ENCODE measurements at regions not wholly inside any gene's neighbourhood (a gene's known extent, or its start where the extent isn't known, plus 50 kb on each side); places are given as distances from the start of the nearest gene placed in this dataset.
A peak's percentile ranks its signal among the peaks of the same experiment; 100 is the strongest.

DNA sequence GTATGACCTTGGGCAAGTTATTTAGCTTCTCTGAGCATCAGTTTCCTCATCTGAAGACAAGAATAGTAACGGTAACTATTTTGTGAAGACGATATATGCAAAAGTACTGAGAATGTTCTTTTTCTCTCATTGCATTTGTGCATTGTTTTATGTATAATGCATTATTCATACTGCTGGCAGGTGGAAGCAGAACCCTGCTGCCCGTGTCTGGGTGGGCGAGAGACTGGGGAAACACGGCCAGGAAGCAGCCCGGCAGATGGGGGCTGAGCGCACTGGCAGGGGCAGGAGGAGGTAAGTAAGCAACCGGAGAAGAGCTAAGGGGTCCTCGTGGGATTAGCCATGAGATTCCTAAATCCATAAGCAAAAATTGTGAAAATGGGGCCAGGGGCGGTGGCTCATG, 115.8 kb upstream of the MED13L start:
- intact Hi-C loops (cut with micrococcal nuclease): no loop called here
- POLR2A ChIA-PET: interaction anchor here (0.6 kb wide), 1 partner anchor 65 kb away, joined by 3 read pairs; no protein-coding TSS in a partner anchor

DNA sequence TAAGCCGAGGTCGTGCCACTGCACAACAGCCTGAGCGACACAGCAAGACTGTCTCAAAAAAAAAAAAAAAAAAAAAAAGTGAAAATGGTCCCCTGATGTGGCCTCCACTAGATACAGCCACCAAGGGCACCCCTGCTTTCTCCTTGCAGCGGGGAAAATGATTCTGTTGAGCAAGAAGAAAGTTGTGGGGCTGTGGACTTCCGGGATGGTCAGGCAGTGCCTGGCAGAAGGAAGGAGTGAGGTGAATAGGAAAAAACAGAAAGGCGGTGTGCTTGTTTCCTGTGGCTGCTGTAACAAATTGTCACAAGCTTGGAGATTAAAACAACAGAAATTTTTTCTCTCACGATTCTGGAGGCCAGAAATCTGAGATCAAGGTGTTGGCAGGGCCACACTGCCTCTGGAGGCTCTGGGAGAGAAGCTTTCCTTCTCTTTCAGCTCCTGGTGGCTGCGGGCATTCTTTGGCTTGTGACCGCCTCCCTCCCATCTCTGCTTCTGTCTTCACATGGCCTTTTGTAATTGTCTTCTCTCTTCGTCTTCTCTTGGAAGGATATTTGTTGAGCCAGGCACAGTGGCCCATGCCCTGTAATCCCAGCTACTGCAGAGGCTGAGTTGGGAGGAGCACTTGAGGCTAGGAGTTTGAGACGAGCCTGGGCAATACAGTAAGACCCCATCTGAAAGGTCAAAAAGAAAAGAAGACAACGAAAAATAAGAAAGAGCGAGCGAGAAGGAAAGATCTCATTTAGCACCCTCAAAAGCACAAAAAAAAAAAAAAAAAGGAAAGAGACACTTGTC, 116.6 kb upstream of the MED13L start:
- BruUV-seq (replicated peaks): no TSS peak
- Mint-ChIP-seq H3K4me3 (ENCODE audit: unreplicated experiment) (no peak overlapping the region), H3K27me3 (ENCODE audit: insufficient read depth, unreplicated experiment) (no peaks in the 10 kb centered on the region), H3K27ac (ENCODE audit: low read depth, unreplicated experiment) (no peak overlapping the region), H3K36me3 (ENCODE audit: insufficient read depth, unreplicated experiment) (peaks cover 6% of the 10 kb centered on the region), H3K4me1 (ENCODE audit: insufficient read depth, unreplicated experiment) (peaks cover 17% of the 10 kb centered on the region), H3K9me3 (ENCODE audit: unreplicated experiment) (peaks cover 9% of the 10 kb centered on the region)
- POLR2A ChIA-PET: interaction anchor here (0.8 kb wide), 1 partner anchor 1752 kb away, joined by 3 read pairs; no protein-coding TSS in a partner anchor
- CTCF ChIA-PET: interaction anchor here (0.6 kb wide), 1 partner anchor 215 kb away, joined by 3 read pairs; no protein-coding TSS in a partner anchor
- DNase-seq (ENCODE audit: unreplicated experiment): no peak
- intact Hi-C loops (cut with micrococcal nuclease): no loop called here
- TF ChIP-seq, protein P1, sequence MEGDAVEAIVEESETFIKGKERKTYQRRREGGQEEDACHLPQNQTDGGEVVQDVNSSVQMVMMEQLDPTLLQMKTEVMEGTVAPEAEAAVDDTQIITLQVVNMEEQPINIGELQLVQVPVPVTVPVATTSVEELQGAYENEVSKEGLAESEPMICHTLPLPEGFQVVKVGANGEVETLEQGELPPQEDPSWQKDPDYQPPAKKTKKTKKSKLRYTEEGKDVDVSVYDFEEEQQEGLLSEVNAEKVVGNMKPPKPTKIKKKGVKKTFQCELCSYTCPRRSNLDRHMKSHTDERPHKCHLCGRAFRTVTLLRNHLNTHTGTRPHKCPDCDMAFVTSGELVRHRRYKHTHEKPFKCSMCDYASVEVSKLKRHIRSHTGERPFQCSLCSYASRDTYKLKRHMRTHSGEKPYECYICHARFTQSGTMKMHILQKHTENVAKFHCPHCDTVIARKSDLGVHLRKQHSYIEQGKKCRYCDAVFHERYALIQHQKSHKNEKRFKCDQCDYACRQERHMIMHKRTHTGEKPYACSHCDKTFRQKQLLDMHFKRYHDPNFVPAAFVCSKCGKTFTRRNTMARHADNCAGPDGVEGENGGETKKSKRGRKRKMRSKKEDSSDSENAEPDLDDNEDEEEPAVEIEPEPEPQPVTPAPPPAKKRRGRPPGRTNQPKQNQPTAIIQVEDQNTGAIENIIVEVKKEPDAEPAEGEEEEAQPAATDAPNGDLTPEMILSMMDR (IDR thresholded peaks at IDR 0.05; ENCODE audit: unreplicated experiment): no peak

More for the DNA sequence above, 115.8 kb upstream of the MED13L start:
- no peak overlapping the region for H3K27ac Mint-ChIP-seq (ENCODE audit: low read depth, unreplicated experiment)
- H3K36me3 Mint-ChIP-seq (ENCODE audit: insufficient read depth, unreplicated experiment): peaks cover 6% of the 10 kb centered on the region
- H3K27me3 Mint-ChIP-seq (ENCODE audit: insufficient read depth, unreplicated experiment): no peaks in the 10 kb centered on the region
- H3K4me1 Mint-ChIP-seq (ENCODE audit: insufficient read depth, unreplicated experiment): peaks cover 18% of the 10 kb centered on the region
- H3K9me3 Mint-ChIP-seq (ENCODE audit: unreplicated experiment): peaks cover 1% of the 10 kb centered on the region
- H3K4me3 Mint-ChIP-seq (ENCODE audit: unreplicated experiment): no peak overlapping the region
- CTCF ChIA-PET: interaction anchor here (0.6 to 1.3 kb wide), 6 partner anchors 13 to 216 kb away, joined by 3 to 4 read pairs (median 4); no protein-coding TSS in a partner anchor
- no peak for DNase-seq (ENCODE audit: unreplicated experiment)
- TF ChIP-seq, protein P1 (IDR thresholded peaks at IDR 0.05; ENCODE audit: unreplicated experiment): no peak
- BruUV-seq (replicated peaks): no TSS peak

DNA sequence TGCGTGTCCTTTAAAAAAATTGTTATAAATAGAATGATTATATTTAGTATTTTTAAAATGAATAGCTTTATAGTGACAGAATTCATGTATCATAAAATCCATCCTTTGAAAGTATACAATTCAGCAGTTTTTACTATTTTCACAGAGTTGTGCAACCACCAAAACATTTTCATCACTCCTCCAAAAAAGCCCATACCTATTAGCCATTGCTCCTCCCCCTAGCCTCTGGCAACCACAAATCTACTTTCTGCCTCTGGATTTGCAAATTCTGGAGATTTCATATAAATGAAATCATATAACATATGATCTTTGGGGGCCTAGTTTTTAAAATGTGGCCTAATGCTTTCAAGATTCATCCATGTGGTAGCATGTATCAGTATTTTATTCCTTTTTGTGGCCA, 117.9 kb upstream of the MED13L start:
- no peak overlapping the region for H3K4me3 Mint-ChIP-seq (ENCODE audit: unreplicated experiment)
- ChIA-PET POLR2A (no interaction called here), CTCF (no interaction called here)
- H3K36me3 Mint-ChIP-seq (ENCODE audit: insufficient read depth, unreplicated experiment): peaks cover 5% of the 10 kb centered on the region
- H3K27ac Mint-ChIP-seq (ENCODE audit: low read depth, unreplicated experiment): no peak overlapping the region
- H3K9me3 Mint-ChIP-seq (ENCODE audit: unreplicated experiment): peaks cover 10% of the 10 kb centered on the region
- DNase-seq (ENCODE audit: unreplicated experiment): no peak
- peaks cover 3% of the 10 kb centered on the region for H3K4me1 Mint-ChIP-seq (ENCODE audit: insufficient read depth, unreplicated experiment)
- TF ChIP-seq, protein P1 (IDR thresholded peaks at IDR 0.05; ENCODE audit: unreplicated experiment): no peak
- BruUV-seq (replicated peaks): no TSS peak
- intact Hi-C loops (cut with micrococcal nuclease): no loop called here
- H3K27me3 Mint-ChIP-seq (ENCODE audit: insufficient read depth, unreplicated experiment): no peaks in the 10 kb centered on the region

DNA sequence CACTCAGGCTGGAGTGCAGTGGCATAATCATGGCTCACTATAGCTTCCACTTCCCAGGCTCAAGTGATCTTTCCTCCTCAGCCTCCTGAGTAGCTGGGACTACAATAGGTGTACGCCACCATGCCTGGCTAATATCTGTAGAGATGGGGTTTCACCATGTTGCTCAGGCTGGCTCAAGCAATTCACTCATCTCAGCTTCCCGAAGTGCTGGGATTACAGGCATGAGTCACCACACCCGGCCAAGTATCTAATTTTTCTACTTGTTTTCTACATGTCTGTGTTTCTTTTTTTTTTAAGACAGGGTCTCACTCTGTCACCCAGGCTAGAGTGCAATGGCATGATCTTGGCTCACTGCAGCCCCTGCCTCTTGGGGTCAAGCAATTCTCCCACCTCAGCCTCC, 119.7 kb upstream of the MED13L start:
- H3K9me3 Mint-ChIP-seq (ENCODE audit: unreplicated experiment): peaks cover 10% of the 10 kb centered on the region
- peaks cover 3% of the 10 kb centered on the region for H3K4me1 Mint-ChIP-seq (ENCODE audit: insufficient read depth, unreplicated experiment)
- POLR2A ChIA-PET: interaction anchor here (0.6 kb wide), 1 partner anchor 1437 kb away, joined by 3 read pairs; no protein-coding TSS in a partner anchor
- H3K36me3 Mint-ChIP-seq (ENCODE audit: insufficient read depth, unreplicated experiment): no peaks in the 10 kb centered on the region
- no TSS peak for BruUV-seq (replicated peaks)
- H3K27ac Mint-ChIP-seq (ENCODE audit: low read depth, unreplicated experiment): no peak overlapping the region
- no peak overlapping the region for H3K4me3 Mint-ChIP-seq (ENCODE audit: unreplicated experiment)
- CTCF ChIA-PET: no interaction called here
- intact Hi-C loops (cut with micrococcal nuclease): no loop called here
- no peaks in the 10 kb centered on the region for H3K27me3 Mint-ChIP-seq (ENCODE audit: insufficient read depth, unreplicated experiment)
- DNase-seq (ENCODE audit: unreplicated experiment): peak; percentile 70
- TF ChIP-seq, protein P1 (IDR thresholded peaks at IDR 0.05; ENCODE audit: unreplicated experiment): no peak
